Gastroesophageal sphincter (tissue), 3 donors: ENCODE measurements at regions not wholly inside any gene's neighbourhood (a gene's known extent, or its start where the extent isn't known, plus 50 kb on each side); places are given as distances from the start of the nearest gene placed in this dataset.

Experiments
- POLR2A ChIP-seq, 2 donors: fragments of 450-650 bp; IDR thresholded peaks; one replicate each; pipeline ENCODE4 v1.6.1; 2017; ENCODE audit warnings: antibody characterized with exemption in 2 of 2, mild to moderate bottlenecking in 2 of 2, moderate library complexity in 1 of 2
- POLR2AphosphoS5 ChIP-seq: sonication (generic); formaldehyde crosslinking; IDR thresholded peaks from one replicate; pipeline ENCODE4 v1.6.1; 2017; ENCODE audit warnings: antibody characterized with exemption
- TF ChIP-seq, protein P1 (sequence below), 4 experiments: fragments of 200-600 bp in 2 of 4; fragments of 450-650 bp in 2 of 4; sonication (generic) in 1 of 4; IDR thresholded peaks; one replicate each; pipeline ENCODE4 v1.5.1; 2017 to 2019; ENCODE audit warnings: antibody characterized with exemption in 4 of 4, mild to moderate bottlenecking in 2 of 4, moderate library complexity in 2 of 4

DNA sequence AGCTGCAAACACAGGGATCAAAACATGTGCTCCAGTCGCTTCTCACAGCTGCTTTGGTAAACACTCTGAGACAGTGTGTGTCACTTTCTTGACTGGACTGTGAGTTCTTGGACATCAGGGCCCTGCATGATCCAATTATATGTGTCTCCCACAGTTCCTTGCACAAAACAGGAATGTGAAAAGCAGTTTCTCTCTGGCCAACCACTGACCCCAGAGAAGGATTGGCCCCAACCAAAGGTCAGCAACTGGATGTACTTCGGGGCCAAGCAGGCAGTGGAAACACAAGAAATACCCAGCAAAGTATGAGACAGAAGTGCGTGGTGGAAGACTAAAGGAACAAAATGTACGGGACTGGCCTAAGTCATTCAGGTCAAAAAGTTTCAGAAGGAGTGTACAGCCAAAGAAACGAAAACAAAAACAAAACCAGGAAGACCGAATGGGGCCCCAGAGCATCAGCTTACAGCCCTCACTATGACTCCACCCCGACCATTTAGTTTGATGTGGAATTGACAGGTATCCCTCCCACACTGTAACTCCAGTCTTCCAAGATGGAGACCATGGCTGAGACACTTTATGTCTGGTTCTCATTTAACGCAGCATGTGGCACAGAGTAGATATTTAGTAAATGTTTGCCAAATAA, 76.7 kb upstream of the LPP start:
- TF ChIP-seq, protein P1, sequence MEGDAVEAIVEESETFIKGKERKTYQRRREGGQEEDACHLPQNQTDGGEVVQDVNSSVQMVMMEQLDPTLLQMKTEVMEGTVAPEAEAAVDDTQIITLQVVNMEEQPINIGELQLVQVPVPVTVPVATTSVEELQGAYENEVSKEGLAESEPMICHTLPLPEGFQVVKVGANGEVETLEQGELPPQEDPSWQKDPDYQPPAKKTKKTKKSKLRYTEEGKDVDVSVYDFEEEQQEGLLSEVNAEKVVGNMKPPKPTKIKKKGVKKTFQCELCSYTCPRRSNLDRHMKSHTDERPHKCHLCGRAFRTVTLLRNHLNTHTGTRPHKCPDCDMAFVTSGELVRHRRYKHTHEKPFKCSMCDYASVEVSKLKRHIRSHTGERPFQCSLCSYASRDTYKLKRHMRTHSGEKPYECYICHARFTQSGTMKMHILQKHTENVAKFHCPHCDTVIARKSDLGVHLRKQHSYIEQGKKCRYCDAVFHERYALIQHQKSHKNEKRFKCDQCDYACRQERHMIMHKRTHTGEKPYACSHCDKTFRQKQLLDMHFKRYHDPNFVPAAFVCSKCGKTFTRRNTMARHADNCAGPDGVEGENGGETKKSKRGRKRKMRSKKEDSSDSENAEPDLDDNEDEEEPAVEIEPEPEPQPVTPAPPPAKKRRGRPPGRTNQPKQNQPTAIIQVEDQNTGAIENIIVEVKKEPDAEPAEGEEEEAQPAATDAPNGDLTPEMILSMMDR (IDR thresholded peaks at IDR 0.05) = no peak
- TF ChIP-seq POLR2A (IDR thresholded peaks at IDR 0.05) (no peak), POLR2AphosphoS5 (peak; percentile 87)
